ENCODE measurements at regions not wholly inside any gene's neighbourhood (a gene's known extent, or its start where the extent isn't known, plus 50 kb on each side); places are given as distances from the start of the nearest gene placed in this dataset.

- no peaks in the 10 kb centered on the region for H3K4me1 Mint-ChIP-seq
- Histone ChIP-seq H3K27ac (ENCODE audit: low read depth, low read length) (no peak overlapping the region), H3K36me3 (ENCODE audit: control insufficient read depth in 2 of 3, insufficient read depth in 3 of 3, low read length in 3 of 3) (no peaks in the 10 kb centered on the region), H3K27me3 (ENCODE audit: control insufficient read depth in 2 of 2, insufficient read depth in 2 of 2, low read length in 2 of 2) (no peaks in the 10 kb centered on the region), H3K4me3 (ENCODE audit: low read length) (no peak overlapping the region), H3K4me1 (ENCODE audit: control insufficient read depth in 2 of 2, insufficient read depth in 2 of 2, low read length in 2 of 2) (no peaks in the 10 kb centered on the region), H3K9me3 (ENCODE audit: control insufficient read depth in 2 of 3, low read length in 3 of 3) (no peaks in the 10 kb centered on the region)
- CTCF ChIA-PET: no interaction called here
- no peaks in the 10 kb centered on the region for H3K27me3 Mint-ChIP-seq
- no peak overlapping the region for H3K27ac Mint-ChIP-seq
- no peak for ATAC-seq
- H3K36me3 Mint-ChIP-seq: no peaks in the 10 kb centered on the region
- no peak for DNase-seq
- H3K4me3 Mint-ChIP-seq: no peak overlapping the region
- POLR2A ChIA-PET: no interaction called here
- peaks cover 3 to 20% (median 10%) of the 10 kb centered on the region in 11 donors for H3K9me3 Mint-ChIP-seq
- intact Hi-C loops (cut with micrococcal nuclease): no loop called here
These were observed 2233.8 kb downstream of the MAT2B start for GRCh38 chr5:165739079-165739741.

GRCh38 chr5:165757791-165758190, 2252.4 kb downstream of the MAT2B start:
- Mint-ChIP-seq H3K36me3 (no peaks in the 10 kb centered on the region), H3K27me3 (no peaks in the 10 kb centered on the region), H3K9me3 (peaks cover 0 to 24% (median 6%) of the 10 kb centered on the region in 11 donors), H3K4me1 (no peaks in the 10 kb centered on the region), H3K27ac (no peak overlapping the region), H3K4me3 (no peak overlapping the region)
- no peaks in the 10 kb centered on the region for H3K4me1 ChIP-seq (ENCODE audit: control insufficient read depth in 2 of 2, insufficient read depth in 2 of 2, low read length in 2 of 2)
- no peak for ATAC-seq
- no peak overlapping the region for H3K4me3 ChIP-seq (ENCODE audit: low read length)
- DNase-seq: no peak
- H3K27me3 ChIP-seq (ENCODE audit: control insufficient read depth in 2 of 2, insufficient read depth in 2 of 2, low read length in 2 of 2): no peaks in the 10 kb centered on the region
- H3K27ac ChIP-seq (ENCODE audit: low read depth, low read length): no peak overlapping the region
- no peaks in the 10 kb centered on the region for H3K9me3 ChIP-seq (ENCODE audit: control insufficient read depth in 2 of 3, low read length in 3 of 3)
- intact Hi-C loops (cut with micrococcal nuclease): no loop called here
- H3K36me3 ChIP-seq (ENCODE audit: control insufficient read depth in 2 of 3, insufficient read depth in 3 of 3, low read length in 3 of 3): no peaks in the 10 kb centered on the region
- CTCF ChIA-PET: no interaction called here
- POLR2A ChIA-PET: no interaction called here

GRCh38 chr5:165775111-165775510, 2269.7 kb downstream of the MAT2B start:
- CTCF ChIA-PET: no interaction called here
- Histone ChIP-seq H3K4me3 (ENCODE audit: low read length) (no peak overlapping the region), H3K36me3 (ENCODE audit: control insufficient read depth in 2 of 3, insufficient read depth in 3 of 3, low read length in 3 of 3) (no peaks in the 10 kb centered on the region), H3K27me3 (ENCODE audit: control insufficient read depth in 2 of 2, insufficient read depth in 2 of 2, low read length in 2 of 2) (no peaks in the 10 kb centered on the region), H3K9me3 (ENCODE audit: control insufficient read depth in 2 of 3, low read length in 3 of 3) (no peaks in the 10 kb centered on the region), H3K4me1 (ENCODE audit: control insufficient read depth in 2 of 2, insufficient read depth in 2 of 2, low read length in 2 of 2) (no peaks in the 10 kb centered on the region), H3K27ac (ENCODE audit: low read depth, low read length) (no peak overlapping the region)
- H3K27me3 Mint-ChIP-seq: no peaks in the 10 kb centered on the region
- no peak overlapping the region for H3K4me3 Mint-ChIP-seq
- POLR2A ChIA-PET: no interaction called here
- no peaks in the 10 kb centered on the region for H3K36me3 Mint-ChIP-seq
- H3K4me1 Mint-ChIP-seq: peaks cover 0 to 1% (median 0%) of the 10 kb centered on the region in 7 donors
- no peak for ATAC-seq
- no peak for DNase-seq
- no peak overlapping the region for H3K27ac Mint-ChIP-seq
- peaks cover 0 to 14% (median 2%) of the 10 kb centered on the region in 11 donors for H3K9me3 Mint-ChIP-seq
- intact Hi-C loops (cut with micrococcal nuclease): no loop called here

GRCh38 chr5:165779505-165779904, 2274.1 kb downstream of the MAT2B start:
- Mint-ChIP-seq H3K36me3 (no peaks in the 10 kb centered on the region), H3K4me3 (no peak overlapping the region), H3K27ac (no peak overlapping the region), H3K4me1 (peaks cover 0 to 1% (median 0%) of the 10 kb centered on the region in 7 donors), H3K27me3 (no peaks in the 10 kb centered on the region), H3K9me3 (peaks cover 0 to 25% (median 7%) of the 10 kb centered on the region in 11 donors)
- no peak overlapping the region for H3K4me3 ChIP-seq (ENCODE audit: low read length)
- CTCF ChIA-PET: no interaction called here
- no peaks in the 10 kb centered on the region for H3K27me3 ChIP-seq (ENCODE audit: control insufficient read depth in 2 of 2, insufficient read depth in 2 of 2, low read length in 2 of 2)
- intact Hi-C loops (cut with micrococcal nuclease): no loop called here
- H3K9me3 ChIP-seq (ENCODE audit: control insufficient read depth in 2 of 3, low read length in 3 of 3): no peaks in the 10 kb centered on the region
- POLR2A ChIA-PET: no interaction called here
- DNase-seq: no peak
- H3K4me1 ChIP-seq (ENCODE audit: control insufficient read depth in 2 of 2, insufficient read depth in 2 of 2, low read length in 2 of 2): no peaks in the 10 kb centered on the region
- ATAC-seq: no peak
- H3K36me3 ChIP-seq (ENCODE audit: control insufficient read depth in 2 of 3, insufficient read depth in 3 of 3, low read length in 3 of 3): no peaks in the 10 kb centered on the region
- H3K27ac ChIP-seq (ENCODE audit: low read depth, low read length): no peak overlapping the region

- POLR2A ChIA-PET: no interaction called here
- no peaks in the 10 kb centered on the region for H3K9me3 ChIP-seq (ENCODE audit: control insufficient read depth in 2 of 3, low read length in 3 of 3)
- H3K27ac ChIP-seq (ENCODE audit: low read depth, low read length): no peak overlapping the region
- no peak for ATAC-seq
- CTCF ChIA-PET: no interaction called here
- Mint-ChIP-seq H3K27ac (no peak overlapping the region), H3K36me3 (no peaks in the 10 kb centered on the region), H3K9me3 (peaks cover 0 to 23% (median 7%) of the 10 kb centered on the region in 11 donors), H3K27me3 (no peaks in the 10 kb centered on the region), H3K4me1 (peaks cover 0 to 1% (median 0%) of the 10 kb centered on the region in 7 donors), H3K4me3 (no peak overlapping the region)
- H3K4me1 ChIP-seq (ENCODE audit: control insufficient read depth in 2 of 2, insufficient read depth in 2 of 2, low read length in 2 of 2): no peaks in the 10 kb centered on the region
- H3K27me3 ChIP-seq (ENCODE audit: control insufficient read depth in 2 of 2, insufficient read depth in 2 of 2, low read length in 2 of 2): no peaks in the 10 kb centered on the region
- no peaks in the 10 kb centered on the region for H3K36me3 ChIP-seq (ENCODE audit: control insufficient read depth in 2 of 3, insufficient read depth in 3 of 3, low read length in 3 of 3)
- no peak for DNase-seq
- no peak overlapping the region for H3K4me3 ChIP-seq (ENCODE audit: low read length)
- intact Hi-C loops (cut with micrococcal nuclease): no loop called here
These were observed 2275.5 kb downstream of the MAT2B start for GRCh38 chr5:165780901-165781300.

- H3K4me3 ChIP-seq (ENCODE audit: low read length): no peak overlapping the region
- no peak overlapping the region for H3K27ac ChIP-seq (ENCODE audit: low read depth, low read length)
- Mint-ChIP-seq H3K27ac (no peak overlapping the region), H3K36me3 (no peaks in the 10 kb centered on the region), H3K4me1 (no peaks in the 10 kb centered on the region), H3K4me3 (no peak overlapping the region), H3K9me3 (peaks cover 2 to 18% (median 7%) of the 10 kb centered on the region in 11 donors), H3K27me3 (no peaks in the 10 kb centered on the region)
- H3K4me1 ChIP-seq (ENCODE audit: control insufficient read depth in 2 of 2, insufficient read depth in 2 of 2, low read length in 2 of 2): no peaks in the 10 kb centered on the region
- H3K9me3 ChIP-seq (ENCODE audit: control insufficient read depth in 2 of 3, low read length in 3 of 3): no peaks in the 10 kb centered on the region
- CTCF ChIA-PET: no interaction called here
- POLR2A ChIA-PET: no interaction called here
- no peaks in the 10 kb centered on the region for H3K36me3 ChIP-seq (ENCODE audit: control insufficient read depth in 2 of 3, insufficient read depth in 3 of 3, low read length in 3 of 3)
- DNase-seq: no peak
- ATAC-seq: no peak
- no peaks in the 10 kb centered on the region for H3K27me3 ChIP-seq (ENCODE audit: control insufficient read depth in 2 of 2, insufficient read depth in 2 of 2, low read length in 2 of 2)
- intact Hi-C loops (cut with micrococcal nuclease): no loop called here
These were observed 2276.3 kb downstream of the MAT2B start for GRCh38 chr5:165781738-165782137.

GRCh38 chr5:165783024-165783423, 2277.6 kb downstream of the MAT2B start:
- no peaks in the 10 kb centered on the region for H3K36me3 Mint-ChIP-seq
- Histone ChIP-seq H3K4me3 (ENCODE audit: low read length) (no peak overlapping the region), H3K27ac (ENCODE audit: low read depth, low read length) (no peak overlapping the region), H3K4me1 (ENCODE audit: control insufficient read depth in 2 of 2, insufficient read depth in 2 of 2, low read length in 2 of 2) (no peaks in the 10 kb centered on the region), H3K36me3 (ENCODE audit: control insufficient read depth in 2 of 3, insufficient read depth in 3 of 3, low read length in 3 of 3) (no peaks in the 10 kb centered on the region), H3K9me3 (ENCODE audit: control insufficient read depth in 2 of 3, low read length in 3 of 3) (no peaks in the 10 kb centered on the region), H3K27me3 (ENCODE audit: control insufficient read depth in 2 of 2, insufficient read depth in 2 of 2, low read length in 2 of 2) (no peaks in the 10 kb centered on the region)
- peaks cover 2 to 28% (median 7%) of the 10 kb centered on the region in 11 donors for H3K9me3 Mint-ChIP-seq
- ATAC-seq (no peak), DNase-seq (no peak)
- H3K4me1 Mint-ChIP-seq: no peaks in the 10 kb centered on the region
- H3K4me3 Mint-ChIP-seq: no peak overlapping the region
- ChIA-PET POLR2A (no interaction called here), CTCF (no interaction called here)
- no peak overlapping the region for H3K27ac Mint-ChIP-seq
- intact Hi-C loops (cut with micrococcal nuclease): no loop called here
- H3K27me3 Mint-ChIP-seq: no peaks in the 10 kb centered on the region

Data from naive thymus-derived CD4-positive, alpha-beta T cell (primary cell).